GM18517 (cell line): ENCODE measurements at regions not wholly inside any gene's neighbourhood (a gene's known extent, or its start where the extent isn't known, plus 50 kb on each side); places are given as distances from the start of the nearest gene placed in this dataset.

Experiments used
- ATAC-seq: cut with Tn5 transposase; IDR thresholded peaks from one replicate; pipeline ENCODE4 v1.9.1; 2021; ENCODE audit warnings: mild to moderate bottlenecking, moderate library complexity; ENCODE audit not compliant: unreplicated experiment

DNA sequence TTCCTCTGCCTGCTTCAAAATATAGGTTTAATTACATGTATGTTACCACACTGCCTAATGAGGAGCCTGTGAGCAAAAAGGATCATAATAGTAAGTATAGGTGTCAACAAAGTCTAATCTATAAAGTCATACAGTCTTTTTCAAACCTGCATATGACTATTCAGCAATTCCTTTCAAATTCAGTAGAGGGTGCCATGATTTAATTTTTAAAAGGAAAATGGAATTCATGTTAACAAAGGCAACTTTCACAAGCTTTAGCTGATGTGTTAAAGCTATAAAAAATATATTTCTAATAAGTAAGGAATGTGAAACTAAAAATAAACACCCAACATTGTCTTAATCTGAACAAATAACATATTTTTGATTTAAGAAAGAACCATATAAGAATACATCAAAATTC lies 52.1 kb downstream of the MPP7 start:
- ATAC-seq, result no peak

DNA sequence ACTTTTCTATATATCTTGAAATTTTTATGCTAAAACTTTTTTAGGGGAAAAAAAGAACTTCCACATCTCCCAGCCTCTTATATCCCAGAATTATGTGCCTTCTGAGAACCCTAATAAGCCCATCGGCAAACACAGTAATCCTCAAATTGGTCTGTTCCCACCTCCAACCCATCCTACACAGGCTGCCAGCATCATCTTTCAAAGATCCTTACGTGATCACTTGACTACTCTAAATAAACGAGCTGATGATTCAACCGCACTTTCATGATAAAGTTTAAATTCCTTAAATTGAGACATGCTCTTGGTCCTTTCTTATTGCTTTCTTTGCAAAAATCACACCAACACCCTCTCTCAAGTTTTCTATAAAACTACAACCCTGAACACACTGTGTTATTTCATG lies 52.5 kb downstream of the MPP7 start:
- ATAC-seq, result no peak

DNA sequence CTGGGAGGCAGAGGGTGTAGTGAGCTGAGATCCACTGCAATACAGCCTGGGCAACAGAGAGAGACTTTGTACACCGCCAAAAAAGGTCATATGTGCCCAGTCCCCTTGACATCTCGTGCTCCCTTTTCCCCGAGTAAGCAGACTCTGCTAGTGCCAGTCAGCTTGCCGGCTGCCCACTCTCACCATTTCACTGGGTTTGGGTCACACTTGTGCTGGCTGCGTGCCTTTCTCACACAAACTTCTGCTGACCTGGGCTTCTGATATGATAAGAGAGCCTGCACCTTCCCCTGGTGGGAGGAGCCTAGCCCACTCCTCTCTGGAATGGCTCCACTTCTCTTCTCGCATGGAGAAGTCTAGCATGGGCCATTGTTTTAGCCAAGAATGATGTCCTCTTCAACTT lies 53.4 kb downstream of the MPP7 start:
- no peak for ATAC-seq

DNA sequence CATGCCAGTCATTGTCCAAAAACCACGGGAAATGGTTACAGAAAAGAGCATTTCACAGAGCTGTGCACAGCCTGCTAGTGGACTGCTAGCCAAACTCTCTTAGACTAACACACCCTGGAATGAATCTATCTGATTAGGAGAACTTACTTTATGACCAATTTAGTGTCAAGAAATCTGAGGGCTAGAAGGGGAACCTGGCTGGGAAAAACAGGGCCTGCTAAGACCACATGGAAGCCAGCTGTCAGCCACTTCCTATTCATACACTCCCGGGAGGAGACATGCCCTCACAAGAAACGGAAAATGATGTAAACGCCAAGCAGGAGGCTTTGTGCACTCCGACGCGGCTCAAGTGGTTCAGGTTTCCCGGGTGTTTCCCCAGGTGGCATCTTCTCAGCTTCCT lies 54.8 kb downstream of the MPP7 start:
- no peak for ATAC-seq

GRCh38 chr10:28246023-28246422 lies 56.8 kb downstream of the MPP7 start:
- ATAC-seq, result no peak

- no peak for ATAC-seq
These were observed 58.9 kb downstream of the MPP7 start for GRCh38 chr10:28243923-28244322.

- no peak for ATAC-seq
These were observed 60.2 kb downstream of the MPP7 start for GRCh38 chr10:28242555-28243204.

DNA sequence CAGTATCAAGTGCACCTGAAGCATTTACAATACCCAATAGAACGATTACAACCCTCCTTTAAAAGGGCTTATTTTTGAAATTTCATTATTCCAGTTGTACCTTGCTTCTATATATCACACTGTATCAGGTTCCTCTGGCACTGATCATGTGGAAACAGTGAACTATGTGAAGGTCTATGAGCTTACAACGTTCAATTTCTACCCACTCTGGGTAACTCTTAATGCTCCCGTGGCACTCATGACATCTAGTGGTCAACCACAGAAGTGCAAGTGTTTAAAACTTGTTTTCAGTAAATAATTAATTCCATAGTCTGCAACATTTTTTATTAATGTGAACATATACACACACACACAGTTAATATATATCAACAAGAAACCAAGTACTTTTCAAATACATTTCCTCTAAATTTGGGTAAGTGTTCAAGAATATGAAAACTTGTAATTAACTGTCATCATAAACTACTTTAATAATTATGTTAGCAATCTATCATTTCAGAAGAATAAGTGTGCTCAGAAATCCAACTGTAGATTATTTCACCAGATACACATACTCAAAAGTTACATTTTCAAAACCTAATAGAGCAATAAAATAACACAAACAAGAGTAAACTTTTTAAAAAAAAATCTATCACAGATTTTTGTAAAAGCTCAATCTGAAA lies 61.0 kb downstream of the MPP7 start:
- ATAC-seq, result peak; percentile 73

DNA sequence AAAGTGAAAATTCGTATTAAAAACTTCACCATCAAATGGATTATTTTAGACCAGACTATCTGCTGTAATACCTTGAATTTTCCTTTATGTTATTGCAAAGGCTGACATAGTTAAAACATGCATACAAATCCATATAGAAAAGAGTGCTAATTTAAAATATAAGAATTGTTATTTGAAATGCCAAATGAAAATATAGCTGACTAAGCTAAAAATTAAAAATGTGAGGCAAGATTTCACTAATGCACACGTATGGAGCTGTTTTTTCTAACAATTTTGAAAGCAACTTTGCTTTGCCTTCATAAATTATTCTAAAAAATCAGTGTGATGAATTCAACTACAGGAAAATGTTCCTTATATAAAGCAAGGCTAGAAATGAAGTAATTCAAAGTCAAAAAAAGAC lies 62.5 kb downstream of the MPP7 start:
- ATAC-seq, result no peak

DNA sequence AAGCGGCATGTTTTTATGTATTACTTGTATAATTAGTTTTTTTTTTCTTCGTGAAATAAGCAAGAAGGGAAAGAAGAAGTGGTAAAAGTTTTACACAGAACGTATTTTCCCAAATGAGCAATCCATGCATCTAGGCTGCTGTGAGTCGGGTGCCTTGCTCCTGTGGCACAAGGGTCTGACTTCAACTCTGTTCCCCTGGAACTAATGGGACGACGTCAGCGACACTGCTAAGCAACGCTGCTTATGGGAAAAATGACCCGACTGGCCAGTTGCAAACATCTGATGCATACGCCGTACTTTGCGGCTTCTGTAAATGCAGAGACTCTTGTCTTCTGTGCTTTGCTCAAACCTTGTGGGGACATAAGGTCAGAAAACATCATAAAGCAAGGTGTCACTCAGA lies 66.3 kb downstream of the MPP7 start:
- no peak for ATAC-seq

DNA sequence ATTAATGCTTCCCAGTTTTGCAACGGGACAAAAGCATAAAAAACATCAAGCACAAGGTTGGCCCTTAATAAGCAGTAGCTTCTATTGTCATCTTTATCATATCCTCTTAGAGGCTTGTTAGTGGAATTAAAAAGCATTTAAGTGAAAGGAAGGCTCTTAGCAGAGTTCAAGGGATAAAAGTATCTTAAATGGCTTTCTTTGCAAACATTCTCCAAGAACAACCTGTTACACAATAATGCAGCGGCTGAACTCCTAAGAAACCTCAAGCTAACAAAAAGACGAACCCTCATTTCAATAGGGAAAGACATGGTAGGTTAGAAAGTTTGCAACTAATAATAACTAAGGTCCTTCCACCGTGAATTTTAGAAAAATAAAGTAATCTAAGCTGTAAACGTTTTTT lies 82.1 kb downstream of the MPP7 start:
- no peak for ATAC-seq

GRCh38 chr10:28219251-28219650 lies 83.6 kb downstream of the MPP7 start:
- no peak for ATAC-seq

- no peak for ATAC-seq
These were observed 85.0 kb downstream of the MPP7 start for GRCh38 chr10:28217848-28218247.

GRCh38 chr10:28215930-28216329 lies 86.9 kb downstream of the MPP7 start:
- no peak for ATAC-seq

DNA sequence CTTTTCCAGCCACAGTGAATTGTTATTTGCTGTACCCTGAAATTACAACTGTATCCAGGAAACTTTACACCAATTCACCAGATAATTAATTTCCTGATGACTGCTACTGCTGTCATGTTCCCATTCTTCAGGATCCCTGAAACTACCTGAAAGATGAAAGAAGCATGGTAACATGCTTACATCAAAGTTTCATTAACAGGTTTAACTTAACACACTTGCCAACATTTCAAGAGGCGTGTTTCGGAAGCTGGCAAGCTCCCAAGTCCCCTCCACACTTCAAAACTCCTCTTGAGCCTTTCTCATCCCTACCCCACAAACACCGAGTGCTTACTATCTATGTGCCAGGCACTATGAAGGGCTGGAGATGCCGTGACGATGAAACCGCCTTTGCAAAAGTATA lies 88.6 kb downstream of the MPP7 start:
- no peak for ATAC-seq

GRCh38 chr10:28211759-28212158 lies 91.1 kb downstream of the MPP7 start:
- no peak for ATAC-seq

DNA sequence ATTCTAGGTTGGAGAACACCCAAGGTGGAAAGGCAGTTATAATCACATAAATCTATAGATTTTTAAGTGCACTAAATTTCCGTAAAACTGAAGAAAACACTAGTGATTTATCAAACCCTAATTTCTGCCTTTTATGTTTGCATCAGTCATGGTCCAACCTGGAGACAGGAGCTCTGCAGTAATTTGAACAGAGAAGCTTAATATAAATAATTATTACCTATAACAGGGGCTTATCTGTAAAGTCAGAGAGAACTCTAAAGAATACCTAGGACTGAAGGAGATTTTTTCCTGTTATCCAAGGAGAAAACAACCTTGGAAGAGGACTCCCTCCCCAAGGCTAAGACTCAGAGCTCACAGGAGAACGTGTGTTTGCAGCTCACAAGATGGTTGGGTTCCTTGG lies 95.1 kb downstream of the MPP7 start:
- ATAC-seq, result no peak

DNA sequence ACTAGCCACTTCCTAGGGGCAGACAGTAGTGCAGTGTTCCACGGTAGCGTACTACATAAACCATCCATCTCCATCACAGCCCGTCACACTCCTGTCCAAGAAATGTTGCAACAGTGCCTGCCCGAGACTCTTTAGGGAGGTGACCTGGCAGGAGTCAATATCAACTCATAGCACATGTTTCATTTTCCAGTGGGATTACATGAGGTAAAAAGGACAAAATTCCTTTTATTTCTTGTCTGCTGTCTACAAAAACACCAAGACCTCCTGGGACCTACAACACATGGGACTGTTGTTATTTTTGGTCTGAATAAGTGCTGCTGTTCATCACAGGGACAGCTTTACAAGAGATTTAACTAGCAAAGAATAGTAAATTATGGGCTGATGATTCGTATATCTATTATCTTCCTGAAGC lies 99.9 kb downstream of the MPP7 start:
- no peak for ATAC-seq

DNA sequence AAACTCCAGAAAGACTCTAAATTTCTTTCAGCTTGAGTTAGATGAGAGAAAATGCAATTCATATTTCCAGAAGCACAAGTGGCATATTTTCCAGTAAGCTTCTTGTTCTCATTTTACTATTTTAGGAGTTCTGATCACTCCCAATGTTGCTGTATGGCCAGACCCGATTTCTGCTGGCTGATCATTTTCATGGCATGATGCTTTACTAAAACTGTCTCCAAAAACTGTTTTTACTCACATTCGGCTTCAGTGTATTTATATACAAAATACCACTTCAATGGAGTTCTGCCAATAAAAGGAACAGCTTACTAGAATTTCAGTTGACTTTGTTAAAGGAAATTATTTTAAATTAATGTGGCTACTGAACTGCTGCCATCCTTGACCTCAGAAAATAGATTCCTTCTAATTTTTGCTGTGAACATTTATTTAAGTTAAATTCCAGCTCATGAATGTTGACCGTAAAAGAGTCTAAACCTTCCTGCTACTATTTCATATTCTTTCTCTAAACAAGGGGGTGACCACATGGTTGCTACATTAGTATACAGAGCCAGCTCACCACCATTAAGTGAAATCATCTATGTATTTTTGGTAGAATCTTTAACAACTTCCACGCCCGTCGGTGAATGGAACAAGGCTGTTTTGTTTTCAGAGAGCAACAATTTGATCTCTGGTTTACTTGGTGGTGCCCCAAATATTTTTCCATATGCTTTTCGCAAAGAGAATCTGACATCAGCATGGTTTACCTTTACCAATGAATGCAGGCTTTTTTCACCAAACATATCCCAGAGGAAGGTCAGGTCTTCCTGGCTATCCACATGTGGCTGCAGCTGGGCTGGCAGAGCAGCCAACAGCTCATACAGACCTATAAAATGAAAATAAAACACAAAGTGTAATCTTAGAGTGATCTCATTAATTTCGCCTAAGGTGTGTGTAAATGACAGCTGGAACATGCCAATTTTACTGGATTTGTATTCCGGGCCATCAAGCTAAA lies 101.2 kb downstream of the MPP7 start:
- ATAC-seq, result no peak

- no peak for ATAC-seq
These were observed 102.1 kb downstream of the MPP7 start for GRCh38 chr10:28200775-28201174.

DNA sequence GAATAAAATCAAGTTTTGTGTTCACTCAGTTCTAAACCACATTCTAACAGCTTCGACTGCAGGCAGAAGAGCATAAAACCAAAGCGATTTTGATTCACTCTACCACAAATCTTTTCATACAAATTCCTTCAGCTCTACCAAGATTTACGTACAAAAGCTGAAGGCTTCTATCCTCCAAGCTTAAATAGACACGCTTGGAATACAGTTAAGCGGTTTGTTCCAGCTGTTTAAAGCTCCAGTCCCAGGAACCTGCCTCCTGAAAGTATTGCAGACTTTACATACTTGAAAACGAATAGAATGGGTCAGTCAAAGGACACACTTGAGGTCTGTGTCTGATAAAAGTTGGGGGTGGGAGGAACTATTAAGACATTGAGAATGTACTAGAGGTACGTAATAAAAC lies 102.9 kb downstream of the MPP7 start:
- no peak for ATAC-seq

- no peak for ATAC-seq
These were observed 112.7 kb downstream of the MPP7 start for GRCh38 chr10:28190196-28190595.
